ENCODE measurements at regions not wholly inside any gene's neighbourhood (a gene's known extent, or its start where the extent isn't known, plus 50 kb on each side); places are given as distances from the start of the nearest gene placed in this dataset.

GRCh38 chr6:114816678-114817077 lies 473.9 kb upstream of the HS3ST5 start:
- TF ChIP-seq YY1 (IDR thresholded peaks at IDR 0.05; ENCODE audit: insufficient read depth, insufficient read length) (no peak), SUZ12 (IDR thresholded peaks at IDR 0.05; ENCODE audit: extremely low read depth, insufficient read depth, insufficient read length) (no peak)
